ENCODE measurements at regions not wholly inside any gene's neighbourhood (a gene's known extent, or its start where the extent isn't known, plus 50 kb on each side); places are given as distances from the start of the nearest gene placed in this dataset.

DNA sequence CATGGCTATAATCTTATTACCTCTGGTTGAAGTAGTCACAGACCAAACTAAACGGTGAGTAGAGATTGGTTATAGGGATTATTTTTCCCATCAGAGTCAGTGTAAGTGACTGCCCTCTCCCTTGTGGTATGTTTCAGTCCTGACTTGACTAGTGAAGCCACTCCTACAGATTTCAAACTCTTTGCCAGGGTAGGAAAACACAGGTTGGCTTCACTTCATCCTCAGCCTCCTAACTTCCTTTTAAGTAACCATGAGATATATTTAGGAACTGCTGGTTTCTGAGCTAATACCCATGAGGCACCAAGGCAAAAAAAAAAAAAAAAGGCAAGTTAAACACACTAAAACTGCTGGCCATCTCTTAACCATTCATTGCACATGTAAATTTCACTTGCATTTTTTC lies 349.2 kb upstream of the MCTP2 start:
- POLR2A ChIA-PET, result no interaction called here
- Histone ChIP-seq H4K20me1 (replicated peaks; ENCODE audit: control insufficient read depth, insufficient read depth, low read length) (no peaks in the 10 kb centered on the region), H3K27ac (ENCODE audit: extremely low read depth, low read depth, low read length) (no peak overlapping the region), H3K9me3 (replicated peaks; ENCODE audit: control insufficient read depth, insufficient read depth, low read depth, low read length) (0 out of 2 replicates have a peak, but pooled peaks cover 2% of the 10 kb centered on the region), H3K79me2 (ENCODE audit: control insufficient read depth, insufficient read depth, low read length) (no peaks in the 10 kb centered on the region), H3K9ac (ENCODE audit: insufficient read depth in 1 of 2, low read depth in 2 of 2, low read length in 2 of 2) (no peak overlapping the region), H3K4me3 (no peak overlapping the region), H3K27me3 (ENCODE audit: control insufficient read depth in 2 of 2, insufficient read depth in 2 of 2, low read length in 2 of 2) (no peaks in the 10 kb centered on the region), H3K4me1 (replicated peaks in 1 of 2; ENCODE audit: control insufficient read depth in 2 of 2, insufficient read depth in 2 of 2, low read length in 2 of 2) (no peaks in the 10 kb centered on the region), H3K4me2 (ENCODE audit: insufficient read depth, low read length) (no peak overlapping the region), H2AFZ (ENCODE audit: low read depth, low read length) (no peak overlapping the region), H3K9me1 (ENCODE audit: control insufficient read depth, insufficient read depth, low read length) (no peaks in the 10 kb centered on the region), H3K36me3 (ENCODE audit: control insufficient read depth, insufficient read depth, low read length) (no peaks in the 10 kb centered on the region)
- CTCF ChIA-PET (ENCODE audit: low intra/inter-chr PET ratio), result no interaction called here
- in situ Hi-C loops (cut with MboI) (no loop called here), intact Hi-C loops (cut with micrococcal nuclease) (no loop called here)
- DNase-seq (ENCODE audit: extremely low read depth in 1 of 4, low spot score in 3 of 4) (no peak), ATAC-seq (no peak), FAIRE-seq (no peak)
- WGBS (ENCODE audit: insufficient coverage, low coverage, missing lambda C conversion rate), result 0% methylated on average over 1 of the region's 1 CpG
- no TSS peak for BruUV-seq (replicated peaks)
- TF ChIP-seq SMAD4 (CRISPR knock-in tag; conservative IDR thresholded peaks at IDR 0.05) (no peak), MEIS2 (IDR thresholded peaks at IDR 0.05; ENCODE audit: partially characterized antibody) (no peak), CBX2 (IDR thresholded peaks at IDR 0.05; ENCODE audit: insufficient read depth, low read length, poor library complexity, severe bottlenecking) (no peak), MTA1 (IDR thresholded peaks at IDR 0.05; ENCODE audit: borderline replicate concordance) (no peak), U2AF1 (optimal IDR thresholded peaks at IDR 0.05; ENCODE audit: low read depth, low read length) (no peak), MED1 (CRISPR knock-in tag; IDR thresholded peaks at IDR 0.05; ENCODE audit: borderline replicate concordance) (no peak), PHF8 (IDR thresholded peaks at IDR 0.05; ENCODE audit: borderline replicate concordance, low read length) (no peak), ETS2 (tag; IDR thresholded peaks at IDR 0.05; ENCODE audit: borderline replicate concordance, poor library complexity, severe bottlenecking) (no peak), KLF10 (CRISPR knock-in tag; IDR thresholded peaks at IDR 0.05) (no peak), ZNF274 (IDR thresholded peaks at IDR 0.05; ENCODE audit: borderline replicate concordance, low read depth, low read length) (no peak), ZBTB1 (CRISPR knock-in tag; IDR thresholded peaks at IDR 0.05; ENCODE audit: borderline replicate concordance, low read depth) (no peak), CCAR2 (IDR thresholded peaks at IDR 0.05; ENCODE audit: low read depth, low read length) (no peak), NBN (IDR thresholded peaks at IDR 0.05; ENCODE audit: low read depth) (no peak), FOXA1 (IDR thresholded peaks at IDR 0.05; ENCODE audit: borderline replicate concordance) (no peak), CCNT2 (IDR thresholded peaks at IDR 0.05; ENCODE audit: borderline replicate concordance, extremely low read depth, insufficient read length, low read depth, low read length) (no peak), TBP (optimal IDR thresholded peaks at IDR 0.05; ENCODE audit: low read depth, low read length) (no peak)
- TF ChIP-seq, protein P1, sequence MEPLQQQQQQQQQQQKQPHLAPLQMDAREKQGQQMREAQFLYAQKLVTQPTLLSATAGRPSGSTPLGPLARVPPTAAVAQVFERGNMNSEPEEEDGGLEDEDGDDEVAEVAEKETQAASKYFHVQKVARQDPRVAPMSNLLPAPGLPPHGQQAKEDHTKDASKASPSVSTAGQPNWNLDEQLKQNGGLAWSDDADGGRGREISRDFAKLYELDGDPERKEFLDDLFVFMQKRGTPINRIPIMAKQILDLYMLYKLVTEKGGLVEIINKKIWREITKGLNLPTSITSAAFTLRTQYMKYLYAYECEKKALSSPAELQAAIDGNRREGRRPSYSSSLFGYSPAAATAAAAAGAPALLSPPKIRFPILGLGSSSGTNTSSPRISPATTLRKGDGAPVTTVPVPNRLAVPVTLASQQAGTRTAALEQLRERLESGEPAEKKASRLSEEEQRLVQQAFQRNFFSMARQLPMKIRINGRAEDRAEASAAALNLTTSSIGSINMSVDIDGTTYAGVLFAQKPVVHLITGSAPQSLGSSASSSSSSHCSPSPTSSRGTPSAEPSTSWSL (CRISPR knock-in tag; IDR thresholded peaks at IDR 0.05; ENCODE audit: borderline replicate concordance), result no peak
- TF ChIP-seq, protein P2, sequence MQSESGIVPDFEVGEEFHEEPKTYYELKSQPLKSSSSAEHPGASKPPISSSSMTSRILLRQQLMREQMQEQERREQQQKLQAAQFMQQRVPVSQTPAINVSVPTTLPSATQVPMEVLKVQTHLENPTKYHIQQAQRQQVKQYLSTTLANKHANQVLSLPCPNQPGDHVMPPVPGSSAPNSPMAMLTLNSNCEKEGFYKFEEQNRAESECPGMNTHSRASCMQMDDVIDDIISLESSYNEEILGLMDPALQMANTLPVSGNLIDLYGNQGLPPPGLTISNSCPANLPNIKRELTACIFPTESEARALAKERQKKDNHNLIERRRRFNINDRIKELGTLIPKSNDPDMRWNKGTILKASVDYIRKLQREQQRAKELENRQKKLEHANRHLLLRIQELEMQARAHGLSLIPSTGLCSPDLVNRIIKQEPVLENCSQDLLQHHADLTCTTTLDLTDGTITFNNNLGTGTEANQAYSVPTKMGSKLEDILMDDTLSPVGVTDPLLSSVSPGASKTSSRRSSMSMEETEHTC (IDR thresholded peaks at IDR 0.05), result no peak
- TF ChIP-seq, protein P3, sequence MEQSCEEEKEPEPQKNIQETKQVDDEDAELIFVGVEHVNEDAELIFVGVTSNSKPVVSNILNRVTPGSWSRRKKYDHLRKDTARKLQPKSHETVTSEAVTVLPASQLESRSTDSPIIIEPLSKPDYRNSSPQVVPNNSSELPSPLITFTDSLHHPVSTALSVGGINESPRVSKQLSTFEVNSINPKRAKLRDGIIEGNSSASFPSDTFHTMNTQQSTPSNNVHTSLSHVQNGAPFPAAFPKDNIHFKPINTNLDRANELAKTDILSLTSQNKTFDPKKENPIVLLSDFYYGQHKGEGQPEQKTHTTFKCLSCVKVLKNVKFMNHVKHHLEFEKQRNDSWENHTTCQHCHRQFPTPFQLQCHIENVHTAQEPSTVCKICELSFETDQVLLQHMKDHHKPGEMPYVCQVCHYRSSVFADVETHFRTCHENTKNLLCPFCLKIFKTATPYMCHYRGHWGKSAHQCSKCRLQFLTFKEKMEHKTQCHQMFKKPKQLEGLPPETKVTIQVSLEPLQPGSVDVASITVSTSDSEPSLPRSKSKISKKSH (CRISPR knock-in tag; IDR thresholded peaks at IDR 0.05), result no peak

All from K562 (cell line).